Stimulated activated naive CD4-positive, alpha-beta T cell treated with Interleukin-2 at 50 U/mL for 16 hours (primary cell): ENCODE measurements at regions not wholly inside any gene's neighbourhood (a gene's known extent, or its start where the extent isn't known, plus 50 kb on each side); places are given as distances from the start of the nearest gene placed in this dataset.

Source experiments
- DNase-seq: peaks from one replicate; lab custom pipeline; 2025; lab: John Stamatoyannopoulos, UW

GRCh38 chr3:30356866-30357753 is 249.3 kb upstream of the TGFBR2 start:
- no peak for DNase-seq

GRCh38 chr3:30357897-30358296 is 248.5 kb upstream of the TGFBR2 start:
- DNase-seq = no peak

DNA sequence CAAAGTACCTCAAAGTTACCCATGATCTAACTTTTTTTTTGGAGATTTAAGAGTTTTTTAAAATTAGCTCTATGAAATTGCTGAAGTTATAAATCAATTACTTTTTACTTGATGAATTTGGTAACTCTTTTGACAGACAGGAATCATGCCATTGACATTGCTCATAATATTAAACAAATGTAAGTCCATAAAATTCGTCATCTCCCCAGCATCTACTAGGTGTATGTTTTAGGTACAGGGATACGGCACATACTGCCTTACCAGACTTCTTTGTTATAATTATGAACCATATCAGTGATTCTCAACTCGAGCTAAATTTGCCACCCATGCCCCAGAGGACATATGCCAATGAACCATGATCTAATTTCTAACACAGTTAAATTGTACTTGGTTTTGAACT is 247.5 kb upstream of the TGFBR2 start:
- DNase-seq = no peak

- no peak for DNase-seq
Observed at GRCh38 chr3:30368978-30369377, 237.4 kb upstream of the TGFBR2 start.

- no peak for DNase-seq
Observed at GRCh38 chr3:30370681-30371271, 235.6 kb upstream of the TGFBR2 start.

GRCh38 chr3:30372837-30373236 is 233.6 kb upstream of the TGFBR2 start:
- DNase-seq = no peak

- no peak for DNase-seq
Observed at GRCh38 chr3:30384546-30385072, 221.8 kb upstream of the TGFBR2 start.

DNA sequence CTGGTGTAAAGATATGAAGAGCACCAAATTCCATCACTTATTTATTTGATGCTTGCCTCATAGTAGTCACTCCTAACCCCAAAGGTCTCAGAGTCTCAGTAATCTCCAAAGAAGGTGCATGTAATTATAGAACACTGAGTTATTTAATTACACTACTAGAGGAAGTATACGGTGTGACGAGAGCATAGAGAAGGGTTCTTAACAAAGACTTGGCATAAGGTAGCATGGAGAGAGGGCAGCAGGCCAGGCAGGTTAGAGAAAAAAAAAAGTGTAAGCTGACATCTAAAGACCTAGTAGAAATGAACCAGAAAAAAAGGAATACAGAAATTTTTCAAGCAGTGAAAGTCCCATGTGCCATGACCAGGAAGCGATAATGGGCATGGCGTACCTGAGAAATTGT is 213.3 kb upstream of the TGFBR2 start:
- no peak for DNase-seq

DNA sequence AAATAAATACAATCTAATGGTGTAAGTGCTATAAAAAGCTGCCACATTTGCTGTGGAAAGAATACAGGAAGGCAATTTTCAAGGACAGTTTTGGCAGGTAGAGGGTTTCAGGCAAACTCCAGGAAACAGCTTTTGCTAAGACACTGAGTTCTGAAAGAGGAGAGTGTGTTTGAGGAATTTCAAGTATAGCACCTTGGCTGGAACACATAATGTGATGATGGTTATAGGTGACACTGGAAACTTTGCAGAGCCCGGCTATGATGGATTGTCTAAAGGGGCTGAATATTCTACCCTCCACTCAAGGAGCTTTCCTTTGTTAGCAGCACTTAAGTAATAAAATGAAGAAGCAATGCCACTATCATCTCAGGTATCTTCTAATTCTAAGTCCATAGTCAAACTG is 209.4 kb upstream of the TGFBR2 start:
- no peak for DNase-seq

DNA sequence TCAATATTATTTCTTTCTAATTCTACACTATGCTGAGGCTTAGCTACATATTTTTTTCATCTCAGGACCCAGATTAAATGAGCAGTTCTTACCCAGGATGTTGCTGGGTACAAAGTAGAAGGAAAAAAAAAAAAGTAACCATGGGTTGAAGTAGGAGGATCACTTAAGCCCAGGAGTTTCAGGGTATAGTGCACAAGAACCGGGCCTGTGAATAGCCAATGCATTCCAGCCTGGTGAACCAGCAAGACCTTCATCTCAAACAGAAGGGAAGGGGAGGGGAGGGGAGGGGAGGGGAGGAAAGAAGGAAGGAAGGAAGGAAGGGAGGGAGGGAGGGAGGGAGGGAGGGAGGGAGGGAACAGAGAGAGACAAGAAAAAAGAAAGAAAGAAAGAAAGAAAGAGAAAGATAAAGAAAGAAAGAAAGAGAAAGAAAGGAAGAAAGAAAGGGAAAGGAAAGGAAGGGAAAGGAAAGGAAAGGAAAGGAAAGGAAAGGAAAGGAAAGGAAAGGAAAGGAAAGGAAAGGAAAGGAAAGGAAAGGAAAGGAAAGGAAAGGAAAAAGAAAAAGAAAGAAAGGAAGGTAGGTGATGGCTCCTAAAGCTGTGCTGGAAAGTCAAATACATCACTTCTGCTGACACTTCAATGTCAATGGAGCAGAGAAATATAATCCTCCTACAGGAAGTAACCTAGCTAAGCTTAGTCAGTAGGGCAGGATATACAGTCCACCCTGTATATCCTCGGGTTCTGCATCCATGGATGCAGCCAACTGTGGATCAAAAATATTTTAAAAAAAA is 206.8 kb upstream of the TGFBR2 start:
- no peak for DNase-seq

DNA sequence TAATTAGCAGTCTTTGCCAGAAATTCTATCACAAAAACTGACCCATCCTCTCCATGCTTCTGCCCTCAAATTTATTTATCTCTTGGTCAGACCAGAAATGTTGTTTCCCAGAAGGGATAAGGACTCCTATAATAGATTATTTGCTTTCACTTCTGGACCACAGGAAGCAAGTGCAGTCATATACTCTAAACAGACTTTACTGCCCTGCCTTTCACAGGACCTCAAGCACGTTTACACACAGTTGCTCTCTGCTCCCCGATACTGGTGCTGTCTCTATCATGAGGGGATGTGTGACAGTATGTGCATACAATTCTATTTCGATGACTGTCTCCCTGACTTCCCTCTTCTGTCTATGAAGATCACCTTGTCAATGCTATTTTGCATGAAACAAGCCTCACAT is 205.5 kb upstream of the TGFBR2 start:
- DNase-seq = no peak

DNA sequence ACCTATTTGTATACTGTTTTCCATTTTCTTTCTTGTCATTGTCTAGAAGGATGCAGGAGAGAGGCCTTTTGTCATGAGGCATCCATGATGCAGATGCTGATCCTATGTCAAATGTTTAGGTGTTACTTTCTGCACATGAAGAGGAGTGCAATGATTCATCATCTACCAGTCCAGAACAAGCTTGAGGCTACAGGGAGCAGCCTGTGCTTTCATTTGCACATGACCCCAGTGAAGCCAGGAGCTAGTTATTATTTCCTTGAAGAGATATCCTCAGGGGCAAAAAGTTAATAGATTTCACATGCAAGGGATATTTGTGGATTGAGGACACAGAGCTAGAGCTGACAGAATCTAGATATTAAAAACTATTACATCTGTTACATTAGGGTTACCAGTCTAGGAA is 204.4 kb upstream of the TGFBR2 start:
- no peak for DNase-seq

DNA sequence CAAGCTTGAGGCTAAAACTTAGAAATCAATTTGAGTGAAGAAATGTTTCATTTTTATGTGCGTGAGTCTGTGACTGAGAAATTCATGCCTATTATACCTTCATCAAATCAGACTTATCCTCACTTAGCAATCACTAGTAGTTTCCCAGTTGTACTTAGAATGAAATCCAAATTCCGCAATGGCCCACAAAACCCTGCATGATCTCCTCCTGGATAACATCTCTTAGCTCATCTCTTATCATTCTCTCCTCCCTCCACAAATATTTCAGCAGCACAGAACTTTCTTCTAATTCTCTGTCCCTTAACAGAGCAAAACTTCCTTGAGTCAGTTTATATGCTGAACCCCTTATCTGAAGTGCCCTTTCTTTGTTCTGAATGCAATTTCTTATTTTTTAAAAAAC is 198.8 kb upstream of the TGFBR2 start:
- DNase-seq = no peak

DNA sequence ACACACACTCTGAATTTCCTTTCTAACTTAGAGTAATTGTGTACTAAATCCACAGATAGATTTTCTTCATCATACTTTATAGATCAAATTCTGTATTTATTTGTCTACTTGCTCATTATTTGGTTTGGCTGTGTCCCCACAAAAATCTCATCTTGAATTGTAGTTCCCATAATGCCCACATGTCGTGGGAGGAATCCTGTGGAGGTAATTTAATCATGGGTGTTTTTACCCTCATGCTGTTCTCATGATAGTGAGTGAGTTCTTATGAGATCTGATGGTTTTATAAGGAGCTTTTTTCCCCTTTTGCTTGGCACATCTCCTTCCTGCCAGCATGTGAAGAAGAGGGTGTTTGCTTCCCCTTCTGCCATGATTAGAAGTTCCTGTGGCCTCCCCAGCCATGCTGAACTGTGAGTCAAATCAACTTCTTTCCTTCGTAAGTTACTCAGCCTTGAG is 198.3 kb upstream of the TGFBR2 start:
- no peak for DNase-seq

DNA sequence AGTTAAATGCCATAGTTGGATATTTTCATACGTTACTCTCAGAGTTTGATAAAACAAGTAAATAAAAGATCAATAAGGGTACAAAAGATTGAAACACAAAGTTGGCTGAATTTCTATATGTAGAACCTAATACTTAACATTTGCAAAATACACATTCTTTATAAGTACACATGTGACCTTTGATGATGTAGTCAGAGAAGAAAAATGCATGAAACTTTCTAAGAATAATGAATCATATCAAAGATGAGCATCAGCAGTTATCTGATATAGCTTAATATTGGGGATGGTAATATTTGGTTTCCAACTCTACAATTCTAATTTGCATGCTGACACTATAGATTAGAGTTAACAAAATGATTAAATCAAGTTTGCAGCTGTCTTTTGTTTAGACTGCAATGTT is 188.0 kb upstream of the TGFBR2 start:
- DNase-seq = no peak

- DNase-seq = no peak
Observed at GRCh38 chr3:30421266-30421665, 185.1 kb upstream of the TGFBR2 start.

GRCh38 chr3:30426293-30426993 is 180.0 kb upstream of the TGFBR2 start:
- DNase-seq = no peak

DNA sequence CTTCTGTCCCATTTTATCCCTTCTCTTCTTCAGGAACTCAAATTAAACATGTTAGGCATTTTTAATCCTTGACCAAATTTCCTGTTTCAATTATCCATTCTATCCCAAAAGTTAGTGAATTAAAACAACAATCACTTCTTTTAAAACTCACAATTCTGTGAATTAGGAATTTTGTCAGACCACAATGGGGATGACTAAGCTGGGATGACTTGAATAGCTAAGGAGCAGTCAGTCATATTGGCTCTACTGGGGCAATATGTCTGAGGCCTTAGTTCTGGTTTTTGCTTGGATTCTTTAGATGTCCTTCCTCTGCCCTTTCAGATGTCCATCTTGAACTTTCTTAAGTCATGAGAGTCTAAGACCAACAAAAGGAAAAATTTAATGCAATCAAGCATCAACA is 178.2 kb upstream of the TGFBR2 start:
- DNase-seq = no peak

- DNase-seq = peak; percentile 0
Observed at GRCh38 chr3:30435861-30436331, 170.5 kb upstream of the TGFBR2 start.

- no peak for DNase-seq
Observed at GRCh38 chr3:30437171-30437601, 169.2 kb upstream of the TGFBR2 start.

GRCh38 chr3:30438126-30438525 is 168.3 kb upstream of the TGFBR2 start:
- no peak for DNase-seq
